HG02938 (cell line): ENCODE measurements at regions not wholly inside any gene's neighbourhood (a gene's known extent, or its start where the extent isn't known, plus 50 kb on each side); places are given as distances from the start of the nearest gene placed in this dataset.

Experiments used
- ATAC-seq: cut with Tn5 transposase; IDR thresholded peaks from one replicate; pipeline ENCODE4 v1.9.1; 2021; ENCODE audit warnings: mild to moderate bottlenecking, moderate library complexity; ENCODE audit not compliant: unreplicated experiment

DNA sequence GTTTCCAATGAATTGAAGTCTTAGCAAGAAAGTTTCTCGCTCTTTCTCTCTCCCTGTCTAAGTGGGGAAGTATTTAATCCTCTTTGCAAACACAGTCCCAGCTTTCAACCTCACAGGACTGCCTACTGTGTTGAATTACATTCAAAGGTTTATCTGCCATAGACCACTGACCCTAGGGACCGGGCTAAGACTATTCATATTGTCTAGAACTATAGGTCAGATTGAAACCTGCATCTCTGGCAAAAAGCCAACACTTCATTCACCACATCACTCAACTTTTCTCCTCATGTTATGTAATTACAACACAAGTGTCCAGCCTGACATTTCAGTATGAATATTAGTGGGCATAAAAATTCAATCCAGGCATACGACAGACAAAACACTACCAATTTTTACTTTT lies 314.7 kb upstream of the RSPO3 start:
- ATAC-seq: peak; percentile 44

DNA sequence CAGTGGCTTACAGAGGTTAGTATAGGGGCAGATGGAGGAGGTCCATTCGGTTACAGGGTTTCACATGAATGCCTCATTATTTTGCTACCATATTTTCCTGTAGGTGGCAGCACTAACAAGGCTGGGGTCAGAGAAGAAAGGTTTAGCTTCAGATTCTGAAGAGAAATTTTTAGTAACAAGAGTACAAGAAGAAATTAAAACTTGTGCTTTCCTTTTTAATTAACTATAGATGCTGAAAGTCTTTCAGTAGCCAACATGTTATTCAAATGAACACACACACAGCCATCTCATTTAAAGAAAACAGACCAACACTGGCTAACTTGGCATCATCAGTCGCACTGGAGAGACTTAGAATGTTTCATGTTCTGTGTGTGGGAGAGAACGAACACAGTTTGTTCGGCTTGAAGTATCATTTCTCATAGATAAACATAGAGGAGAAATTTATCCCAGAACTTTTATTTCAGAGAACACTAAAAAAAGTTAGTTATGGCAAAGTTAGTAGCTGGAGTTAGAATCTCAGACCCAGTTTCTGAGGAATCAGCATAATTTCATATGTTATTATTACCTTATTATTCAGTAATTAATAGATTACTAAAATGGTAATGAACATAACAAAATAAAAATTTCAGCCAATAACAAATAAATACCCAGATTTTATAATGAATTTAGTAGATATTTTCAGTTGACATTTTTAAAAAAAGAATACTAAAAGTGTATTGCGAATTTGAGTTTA lies 314.0 kb upstream of the RSPO3 start:
- peak; percentile 93 for ATAC-seq

DNA sequence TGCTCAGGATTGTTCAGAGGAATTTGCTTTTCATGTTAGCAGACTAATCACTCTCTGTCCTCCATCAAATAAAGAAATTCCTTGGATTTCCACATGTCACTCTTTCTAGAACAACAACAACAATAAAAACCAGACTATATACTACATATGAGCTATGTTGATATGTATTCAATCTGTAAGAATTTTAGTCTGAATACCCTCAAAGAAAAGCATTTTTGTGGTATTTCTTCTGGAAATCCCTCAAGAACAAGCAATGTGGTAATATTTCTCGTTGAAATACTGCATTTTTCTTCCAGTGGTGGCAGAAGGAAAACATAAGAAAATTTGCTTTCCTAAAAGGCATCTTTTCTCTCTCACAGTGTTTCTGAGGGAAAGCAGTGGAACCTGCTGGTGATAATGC lies 312.6 kb upstream of the RSPO3 start:
- ATAC-seq: no peak

DNA sequence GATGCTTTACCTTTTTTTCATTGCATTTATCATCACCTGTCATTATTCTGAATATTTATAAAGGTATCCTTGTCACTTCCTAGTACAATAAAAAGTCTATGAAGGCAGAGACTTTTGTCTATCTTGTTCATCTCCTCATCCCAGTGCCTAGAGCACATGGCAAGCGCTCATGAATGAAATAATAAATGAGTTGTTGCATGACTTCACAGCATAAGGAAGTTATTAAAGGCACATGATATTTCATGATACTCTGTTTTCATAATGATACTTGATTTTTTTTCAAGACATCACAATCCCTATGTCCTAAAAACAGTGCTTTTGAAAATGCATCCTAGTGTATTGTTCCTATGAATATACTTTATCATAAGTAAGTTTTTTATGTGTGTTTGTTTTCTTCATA lies 310.6 kb upstream of the RSPO3 start:
- ATAC-seq: no peak

DNA sequence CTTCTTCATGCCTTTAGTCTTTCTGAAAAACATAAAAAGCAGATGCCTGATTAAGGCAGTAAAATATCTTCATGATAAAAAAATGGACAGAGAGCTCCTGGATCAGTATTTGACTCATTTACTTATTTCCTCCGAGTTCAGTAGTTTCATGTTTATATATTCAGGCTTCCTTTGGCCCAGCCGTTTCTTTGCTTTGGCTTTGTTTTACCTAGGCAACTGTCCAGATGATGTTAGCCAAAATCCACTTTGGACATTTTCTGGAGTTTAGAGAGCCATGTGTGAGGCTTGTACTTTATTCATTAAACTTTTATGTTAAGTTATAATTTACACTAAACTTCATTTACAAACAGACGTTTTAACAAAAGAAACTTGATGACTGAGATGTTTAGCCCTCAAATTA lies 307.1 kb upstream of the RSPO3 start:
- ATAC-seq: no peak

DNA sequence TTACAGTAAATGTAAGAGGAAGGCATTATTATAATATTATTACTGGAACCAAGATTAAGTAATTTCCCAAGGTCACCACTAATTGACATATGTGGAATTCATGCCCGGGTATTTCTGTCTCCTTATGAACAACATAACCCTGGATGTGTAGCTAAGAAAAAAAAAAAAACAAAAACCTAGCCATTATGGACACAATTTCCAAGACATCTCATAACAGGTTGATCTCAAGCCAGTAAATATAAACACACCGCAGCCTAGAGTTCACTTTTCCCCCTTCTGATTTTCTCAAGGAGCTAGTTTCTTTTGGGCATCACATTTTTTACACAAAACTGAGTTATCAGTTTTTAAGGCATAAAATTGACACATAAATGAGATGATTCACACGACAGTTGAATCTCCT lies 306.5 kb upstream of the RSPO3 start:
- ATAC-seq: no peak

DNA sequence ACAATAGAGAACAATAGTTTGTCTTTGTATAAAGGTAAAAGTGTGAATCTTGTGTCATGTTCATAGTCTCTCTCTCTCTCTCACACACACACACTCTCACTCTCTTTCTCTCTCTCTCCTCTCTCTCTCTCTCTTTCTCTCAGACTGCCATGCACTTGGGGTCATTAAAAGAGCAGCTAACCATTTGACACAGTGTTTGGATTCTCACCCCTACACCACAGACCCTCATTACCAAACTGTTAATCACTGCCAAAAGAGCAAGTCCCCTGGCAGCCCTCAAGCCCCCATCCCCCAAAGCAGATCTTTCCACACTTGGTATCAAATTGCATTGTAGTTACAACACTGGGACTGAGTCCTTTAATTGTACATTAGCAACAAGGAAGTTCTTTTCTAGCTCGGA lies 305.8 kb upstream of the RSPO3 start:
- ATAC-seq: no peak

DNA sequence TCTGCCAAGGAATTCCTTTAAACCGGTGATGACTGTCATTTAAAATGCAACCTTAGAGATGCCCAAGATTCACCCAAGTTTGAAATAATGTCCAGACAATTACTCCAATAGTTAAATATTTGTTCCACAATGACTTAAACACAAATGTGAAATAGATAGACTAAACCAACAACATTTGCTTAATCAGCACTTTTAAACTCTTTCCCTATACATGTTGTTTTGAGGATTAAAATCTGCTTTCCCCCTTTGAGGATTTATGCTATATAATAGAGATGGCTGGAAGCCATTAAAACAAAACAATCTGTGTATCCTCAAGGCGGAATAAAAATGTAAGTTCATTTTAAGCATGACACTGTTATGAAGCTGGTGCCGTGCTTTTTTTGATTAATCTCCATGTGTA lies 297.8 kb upstream of the RSPO3 start:
- ATAC-seq: no peak

DNA sequence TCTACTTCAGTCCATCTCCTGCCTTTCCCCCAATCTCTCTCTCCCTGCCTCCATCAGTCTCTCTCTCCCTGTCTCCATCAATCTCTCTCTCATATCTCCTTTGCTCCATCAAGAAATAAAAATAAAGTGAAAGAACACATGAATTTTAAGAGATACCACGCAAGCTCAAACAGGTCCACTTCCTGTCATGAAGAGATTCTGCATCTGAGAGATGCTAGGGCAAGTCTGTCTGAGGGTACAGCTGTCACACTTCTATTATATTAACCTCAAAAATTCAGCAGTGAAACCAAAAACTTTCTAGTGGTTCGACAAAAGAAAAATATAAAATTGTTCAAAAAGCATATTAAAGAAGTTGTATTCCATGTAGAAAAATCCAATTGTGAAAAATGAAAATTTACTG lies 296.8 kb upstream of the RSPO3 start:
- ATAC-seq: no peak

DNA sequence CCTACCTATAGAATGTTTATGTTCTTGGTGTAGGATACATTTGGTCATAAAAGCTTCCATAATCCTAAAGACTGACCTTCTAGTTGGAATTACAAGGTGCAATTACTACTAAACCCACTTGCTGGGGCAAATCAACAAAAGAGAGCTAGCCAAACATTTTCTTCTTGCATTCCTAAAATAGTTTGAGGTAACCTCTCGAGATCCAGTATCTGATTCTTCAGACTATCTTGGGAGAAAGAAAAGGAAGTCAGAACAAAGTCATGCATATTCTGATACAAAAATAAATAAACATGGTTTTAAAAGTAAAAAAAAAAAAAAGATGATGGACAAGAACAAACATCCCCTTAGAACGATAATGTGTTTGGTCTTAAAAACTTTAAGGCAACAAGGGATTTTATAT lies 294.2 kb upstream of the RSPO3 start:
- ATAC-seq: no peak

DNA sequence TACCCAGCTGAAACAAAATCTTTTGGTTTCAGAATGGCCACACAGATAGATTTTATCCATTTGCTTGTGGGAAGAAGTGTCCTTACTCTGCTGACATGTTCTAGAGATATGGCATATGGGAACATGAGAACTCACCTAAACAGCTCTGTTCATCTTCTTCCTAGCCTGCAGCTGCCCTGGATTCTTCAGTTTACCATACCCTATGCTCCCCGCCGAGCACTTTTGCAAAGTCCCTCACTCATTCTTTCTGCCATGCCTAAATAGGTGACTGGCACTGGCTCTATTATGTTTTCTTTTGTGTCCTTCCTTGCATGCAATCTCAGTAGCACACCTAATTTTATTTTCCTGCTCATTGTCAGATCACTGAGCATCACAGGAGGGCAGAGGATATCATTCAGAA lies 293.7 kb upstream of the RSPO3 start:
- no peak for ATAC-seq

DNA sequence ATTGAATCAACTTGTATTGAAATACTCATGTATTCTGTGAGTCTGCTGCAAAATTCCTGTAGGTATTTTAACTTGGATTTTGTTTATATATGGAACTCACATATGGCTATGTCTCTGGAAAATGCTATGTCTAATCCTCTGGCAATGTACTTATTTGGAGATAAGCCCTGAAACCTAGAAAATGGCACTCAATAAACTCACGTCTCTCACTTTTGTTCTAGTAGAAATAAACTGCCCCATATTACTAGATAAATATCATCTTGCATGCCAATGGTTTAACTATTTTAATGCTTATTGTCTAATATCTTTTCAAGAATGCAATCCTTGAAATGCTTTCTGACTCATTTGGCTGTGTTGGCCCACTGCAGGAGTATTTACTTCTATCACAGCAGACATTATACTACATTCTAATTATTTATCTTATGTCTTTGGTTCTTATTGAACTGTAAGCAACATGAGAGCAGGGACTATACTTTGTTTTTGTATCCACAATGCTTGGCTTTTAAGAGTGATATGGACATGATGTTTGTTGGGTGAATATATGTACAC lies 292.2 kb upstream of the RSPO3 start:
- no peak for ATAC-seq

DNA sequence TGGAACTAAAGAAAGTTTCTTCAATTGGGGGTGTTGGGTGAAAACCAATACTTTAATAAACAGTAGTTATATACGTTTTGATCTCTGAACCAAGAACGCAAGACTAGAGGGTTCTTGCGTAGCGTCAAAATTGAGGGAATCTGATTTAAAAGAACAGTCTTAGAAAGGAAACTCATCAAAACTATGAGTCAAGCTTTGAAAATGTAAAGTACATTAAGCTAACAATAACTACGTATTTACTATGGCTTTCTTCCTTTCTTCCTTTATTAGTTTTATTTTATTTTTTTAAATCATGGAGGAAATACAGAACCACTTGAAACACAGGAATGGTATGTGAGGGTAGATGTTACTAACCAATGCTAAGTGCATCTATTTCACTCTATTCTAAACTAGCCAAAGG lies 287.0 kb upstream of the RSPO3 start:
- ATAC-seq: no peak

DNA sequence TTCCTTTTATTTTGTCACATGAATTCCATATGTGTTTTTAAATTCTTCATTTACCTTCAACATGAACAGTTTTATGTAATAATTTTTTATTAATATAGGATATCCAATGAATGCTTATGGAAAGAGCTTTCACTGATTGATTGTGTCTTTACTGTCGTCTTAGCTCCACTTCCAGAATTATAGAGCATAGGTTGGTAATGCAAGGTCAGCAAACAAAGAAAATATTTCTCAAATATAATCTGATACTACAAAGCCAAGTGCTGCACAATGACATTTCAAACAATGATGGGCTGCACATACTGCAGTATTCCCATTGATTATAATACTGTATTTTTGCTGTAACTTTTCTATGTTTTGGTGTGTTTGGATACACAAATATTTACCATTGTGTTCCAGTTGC lies 275.7 kb upstream of the RSPO3 start:
- no peak for ATAC-seq

DNA sequence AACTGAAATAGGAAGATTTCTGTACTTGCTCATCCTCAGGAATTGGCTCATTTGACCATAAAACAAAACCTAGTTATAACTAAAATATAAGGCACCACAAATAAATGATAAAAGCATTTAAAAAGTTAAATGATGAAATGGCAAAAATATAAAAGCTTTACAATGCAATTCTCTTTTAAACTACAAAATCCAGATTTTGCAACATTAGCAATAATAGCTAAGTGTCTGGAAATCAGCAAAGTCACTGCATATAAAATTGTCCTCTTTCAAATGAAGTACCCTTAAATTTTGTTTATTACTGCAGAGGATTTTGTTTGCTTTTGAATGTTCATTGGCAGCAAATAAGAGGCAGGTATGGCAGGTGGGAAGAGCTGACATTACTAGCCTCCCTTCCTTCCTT lies 270.4 kb upstream of the RSPO3 start:
- no peak for ATAC-seq

DNA sequence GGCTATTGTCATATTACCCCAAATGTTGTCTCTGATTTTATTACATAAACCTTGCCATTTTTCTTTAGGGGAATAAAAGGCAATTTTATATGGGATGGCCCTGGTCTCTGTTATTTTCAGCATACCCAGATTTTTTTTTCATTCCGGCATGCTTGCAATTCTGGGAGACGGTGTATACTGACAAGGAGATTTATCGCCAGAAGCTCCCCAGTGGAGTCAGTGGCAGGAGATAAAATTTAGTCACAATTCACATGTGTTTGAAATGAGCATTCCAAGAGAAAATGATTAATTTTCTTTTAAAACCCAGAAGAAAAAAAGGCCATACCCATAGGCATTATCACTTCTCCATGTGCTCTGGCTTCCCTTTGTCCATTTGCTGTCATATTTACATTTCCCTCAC lies 250.8 kb upstream of the RSPO3 start:
- ATAC-seq: no peak

DNA sequence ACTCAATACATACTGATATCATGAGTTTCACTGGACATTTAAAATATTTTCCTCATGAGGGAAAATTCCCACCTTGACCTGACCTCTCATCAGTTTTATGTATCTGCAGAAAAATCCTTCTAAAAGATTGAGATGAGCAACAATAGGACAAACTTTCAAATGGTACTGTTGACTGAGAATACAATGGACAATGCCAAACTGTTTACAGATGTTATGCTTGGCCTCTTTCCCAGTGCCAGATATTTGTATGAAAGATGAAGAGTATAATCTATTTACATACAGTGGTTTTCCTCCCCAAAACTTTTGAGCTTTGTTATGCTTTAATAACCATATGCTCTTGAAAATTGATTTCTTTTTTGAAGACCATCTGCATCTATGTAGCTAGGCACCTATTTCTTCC lies 245.1 kb upstream of the RSPO3 start:
- ATAC-seq: no peak

DNA sequence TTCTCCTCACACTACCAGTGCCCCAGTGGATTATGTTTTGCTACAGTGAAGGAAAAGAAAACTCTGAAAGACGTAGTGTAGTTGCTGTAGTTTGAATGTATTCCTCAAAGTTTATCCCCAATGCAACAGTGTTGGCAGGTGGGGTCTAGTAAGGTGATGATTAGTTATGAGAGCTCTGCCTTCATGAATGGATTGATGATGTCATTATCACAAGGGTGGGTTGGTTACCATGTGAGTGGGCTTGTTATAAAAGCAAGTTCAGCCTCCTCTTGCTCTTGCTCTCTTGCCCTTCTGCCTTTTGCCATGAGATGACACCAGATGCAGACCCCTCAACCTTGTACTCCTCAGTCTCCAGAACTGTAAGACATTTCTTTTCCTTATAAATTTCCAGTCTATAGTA lies 244.7 kb upstream of the RSPO3 start:
- no peak for ATAC-seq

DNA sequence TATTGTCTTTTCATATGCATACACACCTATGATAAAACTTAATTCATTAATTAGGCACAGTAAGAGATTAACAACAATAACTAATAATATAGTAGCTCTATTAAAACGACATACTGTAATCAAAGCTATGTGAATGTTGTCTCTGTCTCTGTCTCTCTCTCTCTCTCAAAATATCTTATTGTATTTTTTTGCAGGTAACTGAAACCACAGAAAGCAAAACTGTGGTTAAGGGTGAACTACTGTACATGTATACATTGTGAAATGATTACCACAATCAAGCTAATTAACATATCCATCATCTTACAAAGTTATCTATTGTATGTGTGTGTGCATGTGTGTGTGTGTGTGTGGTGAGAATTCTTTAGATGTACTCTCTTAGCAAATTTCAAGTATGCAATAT lies 242.0 kb upstream of the RSPO3 start:
- no peak for ATAC-seq

DNA sequence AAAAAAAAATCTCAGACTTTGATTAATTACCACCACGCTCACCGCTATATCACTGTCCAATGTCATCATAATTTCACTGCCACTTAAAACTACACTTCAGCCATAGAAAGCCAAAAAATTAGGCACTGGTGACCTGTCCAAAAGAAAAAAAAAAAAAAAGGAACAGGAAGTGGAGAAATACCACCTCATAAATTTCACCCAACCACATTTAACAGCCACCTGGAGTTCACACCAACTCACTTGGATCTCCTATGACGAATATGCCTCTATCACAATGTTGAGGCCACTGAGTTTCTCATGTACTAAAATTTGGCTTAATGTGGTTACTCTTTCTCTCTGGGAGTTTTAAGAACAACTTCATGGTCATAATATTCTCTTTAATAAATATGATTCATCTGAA lies 237.5 kb upstream of the RSPO3 start:
- no peak for ATAC-seq

DNA sequence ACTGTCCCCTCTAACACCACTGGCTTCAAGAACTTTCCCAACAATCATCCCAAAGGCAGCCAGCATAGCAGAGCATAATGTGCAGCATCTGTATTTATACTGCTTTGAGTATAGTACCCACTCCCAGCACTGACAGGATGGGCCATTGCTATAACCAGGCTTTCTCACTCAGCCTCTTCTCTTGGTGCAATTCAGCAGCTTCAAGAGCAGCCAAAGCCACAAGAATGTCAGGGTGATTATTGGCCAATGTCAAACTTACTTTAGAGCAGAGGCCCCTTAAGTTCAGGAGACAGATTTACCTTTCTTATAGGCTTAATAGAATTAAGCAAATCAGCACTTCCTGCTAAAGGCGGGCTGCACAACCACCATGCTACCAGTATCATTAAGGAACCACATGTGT lies 232.4 kb upstream of the RSPO3 start:
- no peak for ATAC-seq

DNA sequence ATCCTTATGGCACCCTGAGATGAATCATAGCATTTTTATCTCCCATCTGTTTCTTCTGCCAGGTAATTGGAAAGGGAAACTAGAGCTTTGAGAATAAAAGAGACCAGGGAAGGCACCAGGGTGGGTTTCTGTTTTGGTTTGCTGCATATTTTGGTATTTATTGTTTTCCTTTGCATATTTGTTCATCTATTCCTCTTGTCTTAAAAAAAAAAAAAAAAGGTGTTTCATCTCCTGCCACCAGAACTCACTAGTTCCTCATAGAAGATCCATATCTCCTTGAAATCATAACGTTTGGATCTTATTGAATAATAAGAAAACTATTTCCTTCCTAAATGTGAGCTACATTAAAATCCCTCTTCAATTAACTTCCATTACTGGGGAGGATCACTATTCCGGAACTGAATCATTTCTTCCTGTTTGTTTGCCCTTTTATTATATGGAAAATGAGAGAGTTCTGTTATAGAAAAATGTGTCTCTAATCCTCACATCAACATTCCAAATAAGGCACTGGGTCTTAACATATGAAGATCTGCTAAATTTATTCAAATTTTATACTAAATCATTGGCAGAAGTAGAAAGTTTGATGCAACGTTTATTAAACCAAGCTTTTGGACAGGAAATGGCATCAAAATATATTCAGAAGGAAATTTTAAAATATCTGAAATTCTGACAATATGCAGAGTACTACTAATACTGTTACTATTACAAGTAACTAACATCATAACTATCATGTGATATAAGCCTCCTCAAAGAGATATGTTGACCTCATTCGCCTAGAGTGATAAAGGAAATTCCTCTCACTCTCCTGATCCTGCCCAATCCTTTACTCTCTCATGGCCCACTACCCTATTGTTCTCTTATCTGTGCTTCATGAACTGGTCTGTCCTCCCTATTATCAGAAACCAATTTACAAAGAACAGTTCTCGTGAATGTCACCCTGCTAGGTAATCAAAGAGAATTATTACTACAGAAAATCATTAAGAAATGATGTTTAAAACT lies 229.4 kb upstream of the RSPO3 start:
- no peak for ATAC-seq
